CD4-positive, alpha-beta T cell treated with Interleukin-6 at 100 ng/mL for 8 hours (primary cell): ENCODE measurements at regions not wholly inside any gene's neighbourhood (a gene's known extent, or its start where the extent isn't known, plus 50 kb on each side); places are given as distances from the start of the nearest gene placed in this dataset.

ENCODE experiments used
- DNase-seq: peaks from one replicate; pipeline ENCODE4 v3.0.0-alpha.2; 2020; ENCODE audit warnings: mixed read lengths, low spot score

DNA sequence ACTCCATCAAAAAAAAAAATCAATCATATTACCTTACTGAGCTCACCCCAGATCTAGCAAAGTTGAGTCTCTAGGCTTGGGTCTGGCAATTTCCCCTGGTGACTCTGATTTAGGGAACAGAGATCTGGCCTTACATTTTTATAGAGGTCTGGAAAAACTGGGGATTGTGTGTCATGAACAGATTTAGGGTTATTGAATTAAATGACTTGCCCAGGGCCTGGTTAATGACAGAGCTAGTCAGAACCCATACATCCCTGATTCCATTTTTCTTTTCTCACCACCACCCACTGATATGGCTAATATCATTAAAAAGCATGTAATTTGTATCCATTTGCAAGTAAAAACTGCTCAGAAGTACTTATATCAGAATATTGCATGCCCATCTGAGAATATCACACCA is 163.4 kb upstream of the OGFRL1 start:
- no peak for DNase-seq

DNA sequence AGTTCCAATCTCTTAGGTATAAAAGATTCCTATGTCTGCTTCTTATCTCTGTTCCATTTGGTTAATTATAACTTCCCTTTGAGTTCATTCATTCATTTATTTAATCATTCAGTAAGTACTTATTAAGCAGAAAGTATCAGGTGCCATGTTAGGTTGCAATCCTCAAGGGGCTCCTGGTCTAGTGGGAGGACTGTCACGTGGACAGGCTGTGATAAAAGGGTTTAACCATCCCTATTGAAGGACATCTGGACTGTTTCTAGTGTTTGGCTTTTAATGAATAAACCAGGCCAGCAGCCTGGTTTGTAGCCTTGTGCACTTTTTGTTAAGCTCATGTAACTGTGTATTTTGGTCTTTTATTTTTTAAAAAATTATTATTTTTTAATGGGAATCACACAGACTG is 162.1 kb upstream of the OGFRL1 start:
- no peak for DNase-seq

DNA sequence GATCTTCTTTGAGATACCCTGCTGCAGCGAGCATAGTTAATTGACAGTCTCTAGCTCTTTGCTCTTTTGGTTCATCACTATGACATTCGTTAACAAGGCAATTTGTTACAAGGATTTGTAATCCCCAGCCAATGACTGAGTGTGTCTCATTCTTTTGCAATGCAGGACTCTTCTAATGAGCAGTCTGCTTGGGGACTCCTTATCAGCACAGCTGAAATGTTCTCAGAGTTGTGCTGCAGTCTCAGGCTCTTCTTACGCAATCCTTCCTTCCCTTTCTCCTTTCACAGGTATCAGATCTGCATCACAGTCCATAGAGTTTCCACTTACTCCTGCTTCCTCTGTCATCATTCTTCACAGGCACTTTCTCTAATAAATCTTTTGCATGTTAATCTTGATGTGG is 161.2 kb upstream of the OGFRL1 start:
- no peak for DNase-seq

DNA sequence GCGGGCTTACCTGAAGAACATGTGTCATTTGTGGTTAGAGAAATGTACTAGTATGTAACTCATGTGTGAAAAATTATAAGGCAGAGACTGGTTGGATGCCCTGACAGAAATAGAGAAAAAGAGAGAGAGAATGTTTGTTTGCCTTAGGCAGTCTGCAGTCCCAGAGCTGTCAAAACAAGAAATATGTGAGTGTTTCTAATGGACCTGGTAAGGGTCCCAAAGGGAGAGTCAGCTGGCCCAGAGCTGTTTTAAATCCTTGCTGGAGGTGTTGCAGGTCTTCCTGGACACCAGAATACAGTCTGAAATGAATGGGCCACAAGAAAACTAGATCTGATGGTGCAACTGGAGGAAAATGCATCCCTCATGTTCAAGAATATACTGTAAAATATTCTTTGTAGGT is 158.3 kb upstream of the OGFRL1 start:
- DNase-seq: no peak

DNA sequence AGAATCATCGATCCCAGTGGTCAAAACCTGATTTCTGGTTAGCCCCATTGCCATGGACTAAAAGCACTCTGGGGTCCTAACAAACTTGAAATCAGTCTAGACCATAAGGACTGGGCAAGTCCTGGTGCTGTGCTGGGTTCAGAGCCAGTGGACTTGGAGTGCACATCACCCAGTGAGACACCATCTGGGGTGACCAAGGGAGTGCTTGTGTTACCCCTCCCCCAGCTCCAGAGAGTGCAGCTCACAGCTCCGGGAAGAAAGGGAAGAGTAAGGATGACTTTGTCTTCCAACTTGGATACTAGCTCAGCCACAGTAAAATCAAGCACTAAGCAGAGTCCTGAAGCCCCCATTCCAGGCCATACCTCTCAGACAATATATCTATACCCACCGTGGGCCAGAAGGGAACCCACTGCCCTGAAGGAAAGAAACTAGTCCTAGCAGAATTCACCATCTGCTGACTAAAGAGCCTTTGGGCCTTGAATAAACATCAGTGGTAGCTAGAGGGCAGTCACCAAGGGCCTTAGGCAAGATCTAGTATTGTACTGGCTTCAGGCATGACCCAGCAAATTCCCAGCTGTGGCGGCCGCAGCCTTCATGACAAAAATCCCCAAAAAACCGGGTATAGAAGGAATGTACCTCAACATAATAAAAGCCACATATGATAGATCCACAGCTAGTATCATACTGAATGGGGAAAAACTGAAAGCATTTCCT is 153.5 kb upstream of the OGFRL1 start:
- no peak for DNase-seq

DNA sequence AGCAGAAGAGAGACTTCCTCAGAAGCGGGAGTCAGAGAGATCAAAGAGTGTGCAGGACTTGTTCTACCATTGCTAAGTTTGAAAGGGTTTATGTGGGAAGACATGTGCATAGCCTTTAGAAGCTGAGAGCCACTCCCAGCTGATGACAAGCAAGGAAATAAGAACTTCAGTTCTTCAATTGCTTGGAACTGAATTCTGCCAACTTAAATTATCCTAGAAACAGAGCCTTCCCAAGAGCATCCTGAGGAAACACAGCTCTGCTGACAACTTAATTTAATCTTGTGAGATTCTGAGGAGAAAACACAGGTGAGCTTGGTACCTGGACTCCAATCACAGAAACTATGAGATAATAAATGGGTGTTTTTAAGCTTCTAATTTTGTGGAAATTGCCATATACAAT is 150.6 kb upstream of the OGFRL1 start:
- DNase-seq: no peak

DNA sequence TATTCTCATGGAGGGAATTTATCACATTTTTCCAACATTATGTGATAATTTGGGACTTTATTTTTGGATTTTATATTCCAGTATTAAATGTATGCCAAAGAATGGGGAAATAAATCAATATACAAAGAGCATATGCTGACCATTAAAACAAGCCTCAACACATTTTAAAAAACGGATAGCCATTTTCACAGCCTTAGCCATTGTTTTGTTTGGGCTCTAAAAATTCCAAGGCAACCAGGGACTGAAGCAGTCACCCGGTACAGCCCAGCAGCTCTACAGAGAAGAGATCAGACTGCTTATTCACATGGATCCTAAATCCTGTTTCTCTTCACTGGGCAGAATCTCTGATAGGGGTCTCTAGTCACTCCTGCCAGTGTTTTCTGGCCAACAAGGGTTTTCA is 150.2 kb upstream of the OGFRL1 start:
- DNase-seq: no peak

DNA sequence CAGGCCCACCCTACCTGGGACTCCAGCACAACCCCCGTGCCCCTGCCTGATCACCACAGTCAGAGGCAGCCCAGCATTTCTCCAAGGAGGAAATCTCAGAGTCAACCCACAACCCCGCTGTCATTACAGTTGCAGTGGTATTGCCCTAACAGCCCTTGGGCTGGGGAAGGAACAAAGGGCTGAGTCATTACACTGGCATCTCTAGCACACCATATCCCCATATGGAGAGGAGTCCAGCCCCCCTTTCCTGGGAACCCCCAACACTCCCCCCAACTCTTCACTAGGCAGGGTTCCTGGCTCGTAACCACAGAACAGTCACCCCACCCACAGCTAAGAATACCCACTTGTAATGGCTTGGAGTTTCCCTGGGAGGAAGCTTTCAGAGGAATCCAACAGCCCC is 149.4 kb upstream of the OGFRL1 start:
- DNase-seq: no peak

DNA sequence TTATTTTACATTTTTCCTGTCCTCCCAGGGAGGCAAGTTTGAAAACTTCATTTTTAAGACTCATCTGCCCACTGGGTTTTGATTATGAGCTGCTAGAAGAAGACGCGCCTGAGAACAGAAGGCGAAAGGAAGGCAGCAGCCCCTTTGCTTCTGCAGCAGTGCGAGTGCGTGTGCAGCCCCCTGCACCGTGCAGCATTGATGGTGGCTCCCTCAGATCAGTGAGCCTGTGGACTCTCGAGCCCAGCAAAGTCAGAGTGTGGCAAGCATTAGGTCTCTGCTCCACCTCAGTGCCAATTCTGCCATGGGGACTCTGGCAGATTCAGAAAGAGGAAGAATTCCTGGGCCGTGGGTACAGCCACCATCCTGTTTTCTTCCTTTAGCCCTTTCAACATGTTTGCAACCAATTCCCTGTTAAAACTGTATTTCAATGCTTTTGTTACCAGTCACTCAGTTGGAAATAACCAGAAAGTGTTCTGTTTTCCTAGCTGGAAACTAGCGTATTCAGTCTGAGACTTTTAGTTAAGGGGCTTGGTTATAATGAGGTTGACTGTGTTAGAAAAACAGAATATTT is 134.8 kb upstream of the OGFRL1 start:
- DNase-seq: no peak

DNA sequence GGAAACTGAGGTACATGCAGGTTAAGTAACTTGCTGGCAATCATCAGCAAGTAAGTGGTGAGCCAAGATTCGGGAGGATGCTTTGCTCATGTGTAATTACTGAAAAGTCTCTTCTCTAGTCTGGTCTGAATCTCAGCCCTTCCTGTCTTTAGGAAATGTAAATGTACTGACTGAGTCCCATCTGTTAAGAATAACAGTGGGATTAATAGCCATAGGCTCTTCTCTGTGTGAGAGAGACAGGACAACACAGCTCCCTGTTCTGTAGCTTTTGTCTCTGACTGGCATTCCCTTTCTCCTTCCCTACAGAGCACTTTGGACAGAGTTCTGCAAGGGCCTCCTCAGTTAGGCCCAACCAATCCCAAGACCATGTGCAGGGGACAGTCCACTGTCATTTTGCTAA is 131.3 kb upstream of the OGFRL1 start:
- no peak for DNase-seq

DNA sequence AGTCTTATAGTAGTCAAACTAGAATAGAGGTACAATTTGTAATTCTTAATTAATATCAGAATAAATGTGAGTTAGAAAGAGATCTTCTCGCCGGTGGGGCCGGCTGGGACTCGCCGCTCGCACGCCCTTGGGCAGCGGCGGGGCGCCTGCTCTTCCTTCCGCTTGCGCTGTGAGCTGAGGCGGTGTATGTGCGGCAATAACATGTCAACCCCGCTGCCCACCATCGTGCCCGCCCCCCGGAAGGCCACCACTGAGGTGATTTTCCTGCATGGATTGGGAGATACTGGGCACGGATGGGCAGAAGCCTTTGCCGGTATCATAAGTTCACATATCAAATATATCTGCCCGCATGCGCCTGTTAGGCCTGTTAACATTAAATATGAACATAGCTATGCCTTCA is 123.7 kb upstream of the OGFRL1 start:
- no peak for DNase-seq

DNA sequence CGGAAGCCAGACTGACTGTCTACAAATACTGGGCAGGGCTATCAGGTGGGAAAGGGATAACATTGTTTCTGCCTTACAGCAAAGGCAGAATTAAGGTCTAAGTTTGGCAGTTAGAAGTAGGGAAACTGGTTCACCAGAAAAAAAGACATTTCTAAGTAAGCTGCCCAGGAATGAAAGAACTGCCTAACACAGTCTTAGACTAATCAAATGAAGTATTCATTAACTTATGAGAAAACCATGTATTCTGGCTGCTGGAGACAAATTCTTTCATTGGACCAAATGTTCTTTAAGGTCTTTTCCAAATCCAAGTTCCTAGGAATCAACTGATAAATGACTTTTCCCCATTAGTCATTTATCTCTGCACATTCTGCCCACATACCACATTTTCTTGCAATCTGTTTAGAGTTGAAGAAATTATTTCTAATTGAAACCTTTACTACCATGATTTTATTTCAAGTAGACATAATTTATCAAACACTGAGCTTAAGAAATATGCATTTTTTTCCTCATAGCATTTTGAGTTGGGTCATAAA is 120.3 kb upstream of the OGFRL1 start:
- no peak for DNase-seq

DNA sequence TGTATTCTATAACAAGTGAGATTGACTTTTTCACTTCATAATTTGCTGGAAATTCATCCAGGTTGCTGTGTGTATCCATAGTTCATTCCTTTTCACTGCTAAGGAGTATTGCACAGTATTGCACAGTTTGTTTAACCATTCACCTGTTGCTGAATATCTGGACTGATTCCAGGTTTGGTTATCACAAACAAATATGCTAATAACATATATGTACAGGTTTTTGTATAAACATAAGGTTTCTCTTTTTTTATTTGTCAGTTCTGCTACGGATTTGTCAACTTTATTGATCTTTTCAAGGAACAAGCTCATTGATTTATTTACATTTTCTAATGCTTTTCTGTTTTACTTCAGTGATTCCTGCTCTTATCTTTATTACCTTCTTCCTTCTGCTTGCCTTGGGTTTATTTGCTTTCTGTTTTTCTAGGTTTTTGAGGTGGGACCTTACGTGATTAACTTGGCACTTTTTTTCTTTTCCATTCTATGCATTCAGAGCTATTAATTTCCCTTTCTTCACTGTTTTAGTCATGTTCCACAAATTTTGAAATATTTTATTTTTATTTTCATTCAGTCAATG is 117.0 kb upstream of the OGFRL1 start:
- DNase-seq: no peak

DNA sequence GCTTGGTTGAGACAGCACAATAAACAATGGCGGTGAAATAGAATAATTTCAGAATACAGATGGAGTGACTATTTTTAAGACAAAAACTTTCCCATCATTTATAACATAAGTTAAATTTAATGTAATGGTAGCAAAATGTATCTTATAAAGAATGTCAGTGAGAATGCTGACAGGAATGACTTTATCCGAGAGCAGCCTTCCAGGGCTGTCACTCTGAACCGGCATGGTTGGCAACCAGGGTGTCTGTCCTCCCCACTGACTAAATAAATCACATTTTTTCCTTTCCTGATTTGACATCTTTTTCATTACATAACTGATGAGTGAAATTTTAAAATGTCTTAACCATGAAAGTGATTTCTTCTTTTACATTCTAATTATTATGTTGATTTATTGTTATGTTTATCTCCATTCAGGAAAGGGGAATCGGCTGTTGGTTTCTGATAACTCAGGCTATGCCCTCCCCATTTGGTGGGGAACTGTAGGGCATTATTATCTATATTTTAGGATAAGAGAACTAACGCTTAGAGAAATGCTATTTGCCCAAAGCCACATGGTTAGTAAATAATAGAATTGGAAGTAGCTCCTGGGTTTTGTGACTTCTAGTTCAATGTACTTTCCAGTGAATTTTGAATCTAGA is 109.2 kb upstream of the OGFRL1 start:
- no peak for DNase-seq

DNA sequence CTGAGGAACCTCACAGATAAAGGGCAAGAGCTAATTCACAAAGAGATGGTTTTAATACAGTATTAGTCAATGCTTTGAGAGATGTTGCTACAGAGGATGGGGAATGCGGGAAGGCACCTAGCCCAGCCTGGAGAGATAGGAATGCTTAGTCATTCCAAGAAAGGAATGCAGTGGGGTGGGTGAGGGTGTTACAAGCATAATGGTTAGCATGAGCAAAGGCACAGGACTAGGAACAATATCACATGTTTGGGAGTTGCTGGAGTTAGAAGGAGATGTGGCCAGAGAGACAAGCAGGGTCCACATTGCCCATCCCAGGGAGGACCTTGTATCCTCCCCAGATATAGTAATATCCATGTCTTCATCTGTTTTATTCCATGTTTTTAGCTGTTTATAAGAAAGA is 107.0 kb upstream of the OGFRL1 start:
- DNase-seq: no peak

DNA sequence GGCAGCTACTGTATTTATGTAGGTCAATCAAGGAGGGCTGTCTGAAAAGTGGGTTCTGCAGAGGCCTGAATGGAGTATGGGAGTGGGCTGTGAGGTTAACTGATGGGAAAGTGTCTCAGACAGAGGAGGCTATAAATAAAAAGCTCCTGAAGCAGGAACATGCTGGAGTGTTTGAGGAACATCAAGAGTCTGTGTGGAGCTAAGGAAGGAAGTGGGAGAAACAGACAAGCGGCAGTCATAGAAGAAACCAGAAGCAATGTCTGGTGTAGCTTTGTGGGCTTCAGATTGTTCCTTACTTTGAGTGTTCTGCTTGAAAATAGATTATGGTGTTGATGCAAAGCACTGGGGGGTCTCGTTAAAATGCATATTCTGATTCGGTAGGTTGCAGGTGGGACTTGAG is 101.5 kb upstream of the OGFRL1 start:
- no peak for DNase-seq

DNA sequence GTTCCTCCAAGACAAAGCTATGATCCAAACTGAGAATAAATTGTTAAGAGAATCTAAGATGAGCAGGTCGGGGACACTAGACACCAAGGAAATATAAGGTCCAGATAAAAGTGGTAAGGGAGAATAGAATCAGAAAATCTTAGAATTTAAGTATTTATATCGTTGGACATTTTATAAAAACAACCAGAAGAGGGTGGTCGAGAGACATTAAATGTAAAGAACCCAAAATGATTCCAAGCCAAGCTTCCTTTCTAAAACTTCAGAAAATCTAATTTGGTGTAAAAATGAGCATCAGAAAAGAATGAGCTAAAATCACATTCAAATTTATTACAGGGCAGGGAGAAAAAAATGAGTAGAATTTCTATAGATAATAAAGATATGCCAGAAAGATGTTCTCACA is 97.8 kb upstream of the OGFRL1 start:
- no peak for DNase-seq

DNA sequence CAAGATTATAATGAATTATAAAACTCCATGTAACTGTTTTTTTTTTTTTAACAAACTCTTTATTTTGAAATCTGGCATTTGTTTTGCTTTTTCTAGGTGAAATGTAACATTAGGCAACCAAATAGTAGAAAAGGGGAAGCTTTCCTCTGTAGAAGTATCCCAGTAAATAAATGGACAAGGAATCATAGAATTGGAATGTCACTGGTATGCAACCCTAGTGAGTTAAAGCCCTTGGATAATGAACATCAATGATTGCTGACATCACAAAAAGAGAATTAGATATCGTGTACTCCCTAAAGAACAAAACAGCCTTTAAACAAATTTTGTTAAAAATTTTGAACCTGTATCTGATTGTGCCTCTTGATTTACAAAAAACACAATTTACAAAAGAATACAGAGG is 93.9 kb upstream of the OGFRL1 start:
- no peak for DNase-seq

DNA sequence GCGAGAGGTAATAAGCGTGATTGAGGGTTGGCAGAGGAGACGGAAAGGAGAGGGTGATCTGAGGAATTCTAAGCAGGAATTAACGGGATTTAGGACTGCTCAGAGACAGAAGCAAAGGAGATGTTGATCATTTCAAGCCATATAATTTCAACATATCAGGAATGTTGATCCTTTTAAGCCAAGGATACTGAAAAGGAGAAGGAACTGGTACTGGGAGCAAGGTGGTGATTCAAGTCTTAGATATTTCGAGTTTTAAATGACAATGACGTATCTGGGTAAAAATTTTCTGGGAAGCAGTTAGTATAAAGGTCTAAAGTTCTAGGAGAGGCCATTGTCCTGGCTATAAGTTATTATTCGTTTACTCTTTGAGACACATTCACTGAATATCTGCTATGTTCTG is 91.3 kb upstream of the OGFRL1 start:
- no peak for DNase-seq

DNA sequence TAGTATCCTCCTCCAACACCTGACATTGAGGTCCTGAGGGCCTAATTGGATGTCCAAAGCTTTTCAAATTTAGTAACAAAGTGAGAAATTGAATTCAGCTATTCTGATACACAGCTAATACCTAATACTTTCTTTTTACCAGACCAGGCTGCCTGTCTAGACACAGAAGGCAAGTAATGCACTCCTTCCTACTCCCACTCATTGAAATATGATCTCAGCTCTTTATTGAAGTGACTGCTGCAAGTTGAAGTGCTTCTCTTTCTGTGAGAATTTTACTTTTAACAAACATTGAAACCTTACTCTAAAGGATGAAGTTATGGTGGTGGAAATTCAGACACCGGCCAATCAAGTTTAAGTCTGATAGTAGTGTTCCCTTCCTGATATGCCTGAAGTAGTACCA is 90.8 kb upstream of the OGFRL1 start:
- DNase-seq: no peak

DNA sequence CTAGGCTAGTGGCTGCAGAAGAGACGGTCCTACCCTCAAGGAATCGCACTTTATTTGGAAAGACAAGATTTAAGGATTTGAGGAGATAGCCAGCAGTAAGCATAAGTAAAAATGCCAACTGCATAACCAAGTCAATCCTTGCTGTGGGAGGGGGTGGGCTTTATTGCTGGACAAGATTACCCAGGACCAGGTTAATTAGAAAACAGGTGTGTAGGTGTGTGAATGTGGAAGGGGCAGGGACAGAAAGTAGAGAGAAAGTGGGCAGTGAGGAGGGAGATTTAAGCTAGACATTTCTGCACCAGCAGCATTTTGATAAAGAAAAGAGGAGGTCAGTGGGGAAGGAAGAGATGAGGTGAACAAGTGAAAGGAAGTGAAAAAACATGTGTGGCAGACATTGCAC is 89.7 kb upstream of the OGFRL1 start:
- no peak for DNase-seq

DNA sequence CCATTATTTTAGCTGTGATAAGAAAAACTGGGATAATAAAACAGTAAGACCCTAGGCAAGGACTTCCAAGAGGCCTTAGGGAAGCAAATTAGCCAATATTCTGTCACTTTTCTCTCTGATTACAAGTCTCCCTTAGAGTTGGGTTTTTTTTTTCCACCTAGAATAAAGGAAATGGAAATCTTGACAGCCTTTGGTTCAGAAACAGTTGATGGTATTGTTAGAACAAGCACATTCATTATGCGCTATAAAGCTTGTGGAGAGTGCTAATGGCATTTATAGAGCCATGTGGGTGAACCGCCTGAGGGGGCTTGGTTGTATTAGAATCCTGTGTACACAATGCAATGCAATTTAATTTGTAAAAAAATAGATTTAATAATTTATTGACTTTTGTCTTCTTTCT is 88.9 kb upstream of the OGFRL1 start:
- DNase-seq: no peak

DNA sequence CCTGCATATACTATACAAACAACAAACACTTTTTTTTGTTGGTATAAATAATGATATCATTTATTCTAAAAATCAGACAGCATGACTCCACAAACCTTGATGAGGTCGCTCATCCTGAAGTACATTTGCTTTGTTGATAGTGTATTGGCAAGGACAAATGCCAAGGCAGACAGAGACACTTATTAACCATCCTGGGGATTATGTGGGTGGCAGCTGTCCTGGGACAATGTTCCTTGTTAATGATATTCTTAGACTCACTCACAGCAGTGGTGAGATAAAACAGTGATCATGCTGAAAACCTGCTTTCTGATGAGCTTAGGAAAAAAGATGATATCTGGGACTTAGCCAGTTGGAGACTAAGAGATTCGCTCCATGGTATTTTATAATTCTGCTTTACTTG is 85.4 kb upstream of the OGFRL1 start:
- DNase-seq: no peak
